Ectodermal cell (in vitro differentiated cells): ENCODE measurements at regions not wholly inside any gene's neighbourhood (a gene's known extent, or its start where the extent isn't known, plus 50 kb on each side); places are given as distances from the start of the nearest gene placed in this dataset.

Source experiments
- H3K27ac ChIP-seq: 2 replicates; pipeline ENCODE4 v1.7.0; 2013; ENCODE audit warnings: mild to moderate bottlenecking, low read depth, low read length; ENCODE audit not compliant: insufficient read depth, poor library complexity, severe bottlenecking
- H3K27me3 ChIP-seq: 2 replicates; pipeline ENCODE4 v1.7.0; 2013; ENCODE audit warnings: mild to moderate bottlenecking, low read length; ENCODE audit not compliant: insufficient read depth, control insufficient read depth, poor library complexity, severe bottlenecking
- H3K36me3 ChIP-seq: one replicate; pipeline ENCODE4 v1.7.0; 2013; ENCODE audit warnings: low read length; ENCODE audit not compliant: control insufficient read depth, insufficient read depth
- H3K4me1 ChIP-seq: one replicate; pipeline ENCODE4 v1.7.0; 2013; ENCODE audit warnings: low read length; ENCODE audit not compliant: control insufficient read depth, insufficient read depth
- H3K4me3 ChIP-seq: 2 replicates; pipeline ENCODE4 v1.7.0; 2013; ENCODE audit warnings: low read depth, low read length, control low read depth; ENCODE audit not compliant: insufficient read depth
- H3K9me3 ChIP-seq: 2 replicates; pipeline ENCODE4 v1.7.0; 2013; ENCODE audit warnings: mild to moderate bottlenecking, low read length, moderate library complexity; ENCODE audit not compliant: control insufficient read depth
- WGBS, 2 experiments: methylation state at CpG; one replicate each; pipeline ENCODE4 v1.1.7; 2013; ENCODE audit warnings: missing lambda C conversion rate in 2 of 2; 5-methylcytosine and 5-hydroxymethylcytosine counted together

DNA sequence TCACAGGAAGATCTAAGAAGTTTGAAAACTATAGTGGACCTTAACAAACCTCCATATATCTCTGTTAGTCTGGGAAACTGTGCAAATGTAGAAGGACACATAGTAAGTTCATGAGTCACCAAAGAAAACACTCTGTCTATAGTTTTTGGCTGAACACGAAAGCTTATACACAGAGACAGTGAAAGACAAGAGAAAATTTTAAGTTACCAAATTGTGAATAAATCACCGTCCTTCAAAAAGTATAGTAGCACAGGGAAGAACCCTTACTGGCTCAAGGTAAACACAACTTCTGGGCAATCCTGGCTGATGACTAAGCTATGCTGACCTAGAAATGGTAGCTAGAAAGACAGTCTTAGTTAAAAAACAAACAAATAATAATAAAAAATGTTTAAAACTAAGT, 1057.9 kb downstream of the AMY1C start:
- H3K27me3 ChIP-seq = no peaks in the 10 kb centered on the region
- WGBS, 2 experiments = 70 to 88% methylated on average over 2 of the region's 2 CpGs

DNA sequence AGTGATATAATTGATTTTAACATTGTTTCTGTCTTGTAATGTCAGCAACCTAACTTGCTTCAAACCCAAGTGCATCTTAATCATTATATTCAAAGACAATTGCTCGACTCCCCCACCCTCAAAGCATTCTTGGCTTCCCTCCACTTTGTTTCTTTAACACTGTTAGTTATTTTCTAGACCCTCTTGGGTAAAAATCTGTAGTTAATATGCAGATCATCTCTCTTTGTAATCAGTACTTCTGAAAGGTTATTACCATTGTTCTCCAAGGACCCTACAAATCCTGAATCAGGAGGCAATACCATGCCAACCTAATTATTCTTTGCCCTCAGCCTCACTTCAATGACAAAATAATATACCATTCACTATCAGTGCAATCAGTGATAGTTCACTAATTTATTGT, 1075.7 kb downstream of the AMY1C start:
- WGBS, 2 experiments = 92% methylated on average over 1 of the region's 1 CpG; no CpG with 5 or more reads in 1 of the 2 experiments
- Histone ChIP-seq H3K9me3 (no peaks in the 10 kb centered on the region), H3K27ac (no peak overlapping the region), H3K36me3 (no peaks in the 10 kb centered on the region), H3K27me3 (no peaks in the 10 kb centered on the region), H3K4me1 (no peaks in the 10 kb centered on the region), H3K4me3 (no peak overlapping the region)

More for the DNA sequence above, 1057.9 kb downstream of the AMY1C start:
- Histone ChIP-seq H3K4me1 (no peaks in the 10 kb centered on the region), H3K4me3 (no peak overlapping the region), H3K36me3 (no peaks in the 10 kb centered on the region), H3K27ac (no peak overlapping the region), H3K9me3 (no peaks in the 10 kb centered on the region)

DNA sequence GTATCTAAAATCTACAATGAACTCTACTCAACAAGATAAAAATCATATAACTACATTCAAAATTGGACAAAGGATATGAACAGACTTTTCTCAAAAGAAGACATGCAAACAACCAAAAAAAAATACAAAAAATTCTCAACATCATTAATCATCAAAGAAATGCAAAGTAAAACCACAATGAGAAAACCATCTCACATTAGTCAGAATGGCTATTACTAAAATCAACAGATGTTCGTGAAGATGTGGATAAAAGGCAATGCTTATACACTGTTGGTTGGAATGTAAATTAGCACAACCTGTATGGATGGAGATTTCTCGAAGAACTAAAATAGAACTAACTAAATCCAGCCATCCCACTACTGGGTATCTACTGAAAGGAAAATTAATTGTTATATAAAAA, 1080.8 kb downstream of the AMY1C start:
- Histone ChIP-seq H3K9me3 (no peaks in the 10 kb centered on the region), H3K4me1 (no peaks in the 10 kb centered on the region), H3K27ac (no peak overlapping the region), H3K27me3 (no peaks in the 10 kb centered on the region), H3K4me3 (no peak overlapping the region), H3K36me3 (no peaks in the 10 kb centered on the region)
- WGBS, 2 experiments = no CpG with 5 or more reads among the region's 2 CpGs

DNA sequence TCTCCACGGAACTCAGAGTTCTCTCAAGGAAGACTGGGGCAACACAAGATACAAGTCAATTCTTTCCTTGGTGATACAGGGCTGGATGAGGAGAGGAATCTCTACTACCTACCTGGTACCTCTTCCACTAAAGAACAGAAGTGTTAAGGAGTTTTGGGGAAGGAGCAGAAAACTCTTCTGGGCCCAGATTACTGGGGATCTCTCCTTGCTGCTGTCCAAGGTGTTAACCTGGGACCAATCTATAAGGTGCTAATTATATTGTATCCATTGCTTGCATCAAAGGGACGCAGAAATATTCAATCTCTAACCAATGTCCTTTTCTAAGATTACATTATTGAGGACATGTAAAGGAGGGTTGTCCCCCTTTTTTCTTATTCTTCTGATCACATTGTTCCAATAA, 1102.5 kb downstream of the AMY1C start:
- Histone ChIP-seq H3K4me1 (no peaks in the 10 kb centered on the region), H3K27me3 (no peaks in the 10 kb centered on the region), H3K9me3 (no peaks in the 10 kb centered on the region), H3K36me3 (no peaks in the 10 kb centered on the region), H3K4me3 (no peak overlapping the region), H3K27ac (no peak overlapping the region)
- 95 to 100% methylated on average over 1 to 2 of the region's 2 CpGs for WGBS, 2 experiments

DNA sequence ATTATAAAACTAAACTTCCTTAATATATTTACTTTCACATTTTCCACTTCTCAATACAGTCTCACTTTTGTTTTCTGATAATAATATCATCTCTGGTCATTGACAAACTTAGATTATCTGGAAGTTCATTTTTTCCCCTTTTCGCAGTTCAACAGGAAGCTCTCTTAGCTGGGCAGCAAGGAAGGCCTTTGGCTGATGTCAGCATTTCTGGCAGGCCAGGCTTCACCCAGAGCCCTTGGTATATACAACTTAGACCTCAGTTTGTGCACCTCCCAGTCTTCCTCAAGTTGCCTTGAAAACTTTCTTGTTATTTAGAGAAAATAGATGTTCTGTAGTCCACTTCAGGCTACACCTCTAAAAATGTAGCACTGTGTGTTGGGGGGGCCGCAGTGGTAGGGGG, 1103.6 kb downstream of the AMY1C start:
- WGBS, 2 experiments = 97 to 98% methylated on average over 2 of the region's 2 CpGs

DNA sequence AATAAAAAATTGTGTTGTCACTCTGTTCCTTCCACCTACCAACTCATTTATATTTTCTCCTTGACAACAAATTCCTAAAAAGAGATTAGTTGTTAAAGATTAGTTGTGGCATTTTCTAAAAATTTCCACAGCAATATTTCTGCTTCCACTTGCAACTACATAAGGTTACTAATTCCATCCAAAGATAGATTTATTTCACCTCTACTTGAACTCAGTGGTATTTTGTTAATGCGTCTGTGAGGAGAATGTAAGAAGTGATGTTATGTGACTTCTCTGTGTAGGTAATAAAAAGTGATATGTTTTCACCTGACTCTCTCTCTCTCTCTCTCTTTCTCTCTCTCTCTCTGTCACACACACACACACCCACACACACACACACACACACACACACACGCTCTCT, 1104.8 kb downstream of the AMY1C start:
- H3K27me3 ChIP-seq = no peaks in the 10 kb centered on the region
- H3K27ac ChIP-seq = no peak overlapping the region
- no peaks in the 10 kb centered on the region for H3K36me3 ChIP-seq
- H3K9me3 ChIP-seq = no peaks in the 10 kb centered on the region
- H3K4me3 ChIP-seq = no peak overlapping the region
- no peaks in the 10 kb centered on the region for H3K4me1 ChIP-seq
- WGBS, 2 experiments = no CpG with 5 or more reads among the region's 2 CpGs

More for the DNA sequence above, 1103.6 kb downstream of the AMY1C start:
- Histone ChIP-seq H3K4me3 (no peak overlapping the region), H3K27ac (no peak overlapping the region), H3K9me3 (no peaks in the 10 kb centered on the region), H3K4me1 (no peaks in the 10 kb centered on the region), H3K27me3 (no peaks in the 10 kb centered on the region), H3K36me3 (no peaks in the 10 kb centered on the region)

DNA sequence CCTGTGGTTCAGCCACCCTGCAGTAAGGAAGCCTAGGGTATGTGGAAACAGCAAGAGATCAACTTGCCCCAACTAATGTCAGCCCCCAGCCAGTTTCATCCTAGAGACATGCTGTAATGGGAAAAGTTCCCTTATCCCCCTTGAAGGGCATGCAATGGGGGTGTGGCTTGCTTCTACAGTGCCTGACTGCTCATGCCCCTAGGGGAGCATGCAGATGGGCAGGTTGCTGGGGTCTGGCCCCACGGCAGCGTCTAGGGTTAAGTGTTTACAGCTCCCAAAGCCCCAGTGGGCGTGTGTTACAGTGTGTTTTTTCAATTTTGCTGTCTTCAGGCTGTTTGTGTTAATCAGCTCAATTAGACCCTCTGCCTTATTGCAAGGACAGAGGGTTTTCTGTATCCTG, 1105.9 kb downstream of the AMY1C start:
- Histone ChIP-seq H3K27ac (no peak overlapping the region), H3K27me3 (no peaks in the 10 kb centered on the region), H3K36me3 (no peaks in the 10 kb centered on the region), H3K9me3 (no peaks in the 10 kb centered on the region), H3K4me3 (no peak overlapping the region), H3K4me1 (no peaks in the 10 kb centered on the region)
- 76 to 80% methylated on average over 3 of the region's 3 CpGs for WGBS, 2 experiments

DNA sequence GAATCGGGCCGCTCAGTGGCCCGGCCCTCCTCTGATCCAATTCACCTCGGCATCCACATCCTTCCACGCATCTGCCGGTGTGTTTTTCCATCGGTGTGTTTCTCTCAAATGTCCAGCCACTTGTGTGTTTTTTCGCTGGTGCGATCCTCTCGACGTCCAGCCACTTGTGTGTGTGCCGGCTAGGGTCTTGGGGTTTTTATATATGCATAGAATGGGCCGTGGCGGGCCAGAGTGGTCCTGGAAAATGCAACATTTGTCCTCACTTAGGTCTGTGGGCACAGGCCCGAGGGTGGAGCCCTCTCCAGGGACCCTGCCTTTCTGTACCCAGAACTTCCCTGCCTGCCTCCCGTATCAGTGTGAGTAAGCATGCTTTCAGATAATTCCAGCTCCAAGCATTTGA, 1106.4 kb downstream of the AMY1C start:
- no peaks in the 10 kb centered on the region for H3K9me3 ChIP-seq
- H3K27ac ChIP-seq = no peak overlapping the region
- no peak overlapping the region for H3K4me3 ChIP-seq
- H3K36me3 ChIP-seq = no peaks in the 10 kb centered on the region
- no peaks in the 10 kb centered on the region for H3K27me3 ChIP-seq
- no peaks in the 10 kb centered on the region for H3K4me1 ChIP-seq
- 95 to 96% methylated on average over 16 of the region's 16 CpGs for WGBS, 2 experiments

DNA sequence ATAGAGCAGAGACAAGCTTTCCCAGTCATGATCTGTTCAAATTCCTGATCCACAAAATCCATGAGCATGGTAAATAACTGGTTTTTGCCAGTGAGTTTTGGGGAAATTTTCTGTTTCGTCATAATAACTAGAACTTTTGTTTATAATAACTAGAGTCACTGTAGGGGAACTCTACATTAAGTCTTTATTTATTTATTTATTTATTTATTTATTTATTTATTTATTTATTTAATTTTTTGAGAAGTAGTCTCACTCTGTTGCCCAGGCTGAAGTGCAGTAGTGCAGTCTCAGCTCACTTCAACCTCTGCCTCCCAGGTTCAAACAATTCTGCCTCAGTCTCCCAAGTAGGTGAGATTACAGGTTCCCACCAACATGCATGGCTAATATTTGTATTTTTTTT, 1106.8 kb downstream of the AMY1C start:
- H3K27ac ChIP-seq = no peak overlapping the region
- H3K4me3 ChIP-seq = no peak overlapping the region
- H3K9me3 ChIP-seq = no peaks in the 10 kb centered on the region
- H3K27me3 ChIP-seq = no peaks in the 10 kb centered on the region
- H3K4me1 ChIP-seq = no peaks in the 10 kb centered on the region
- H3K36me3 ChIP-seq = no peaks in the 10 kb centered on the region
- no CpG with 5 or more reads among the region's 1 CpG for WGBS, 2 experiments

DNA sequence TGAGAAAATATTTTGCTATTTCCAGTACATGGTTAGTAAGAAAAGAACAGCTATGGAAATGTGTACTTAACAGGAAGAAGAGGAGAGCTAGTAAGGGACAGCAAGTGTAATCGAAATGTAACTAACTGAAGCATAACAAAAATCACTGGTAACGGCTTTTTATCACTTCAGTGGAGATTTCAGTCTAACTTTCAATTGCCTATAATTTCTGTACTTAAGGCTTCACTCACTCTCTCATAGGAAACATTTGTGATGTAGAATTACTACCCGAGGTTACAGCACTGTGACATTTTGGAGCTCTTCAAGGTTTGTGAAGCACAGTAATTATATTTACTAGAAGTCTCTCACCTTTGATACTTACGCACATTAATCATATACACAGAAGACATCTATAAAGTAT, 1119.1 kb downstream of the AMY1C start:
- no peaks in the 10 kb centered on the region for H3K4me1 ChIP-seq
- 82 to 94% methylated on average over 3 of the region's 4 CpGs for WGBS, 2 experiments
- no peaks in the 10 kb centered on the region for H3K9me3 ChIP-seq
- H3K36me3 ChIP-seq = no peaks in the 10 kb centered on the region
- H3K27me3 ChIP-seq = no peaks in the 10 kb centered on the region
- H3K4me3 ChIP-seq = no peak overlapping the region
- H3K27ac ChIP-seq = no peak overlapping the region

DNA sequence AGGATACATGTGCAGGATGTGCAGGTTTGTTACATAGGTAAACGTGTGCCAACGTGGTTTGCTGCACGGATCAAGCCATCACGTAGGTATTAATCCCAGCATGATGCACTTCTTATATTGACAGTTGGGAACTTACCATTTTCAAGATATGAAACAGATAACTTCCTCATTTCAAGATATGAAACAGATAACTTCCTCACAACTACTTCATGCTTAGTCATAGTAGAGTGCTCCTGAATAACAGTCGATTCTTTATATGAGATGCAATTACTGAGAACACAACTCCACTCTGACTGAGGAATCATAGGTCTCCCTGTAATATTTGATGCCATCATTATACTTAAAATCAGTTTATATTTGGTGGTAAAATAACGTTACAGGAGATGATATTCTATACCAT, 1124.3 kb downstream of the AMY1C start:
- Histone ChIP-seq H3K36me3 (no peaks in the 10 kb centered on the region), H3K27me3 (no peaks in the 10 kb centered on the region), H3K9me3 (no peaks in the 10 kb centered on the region), H3K4me1 (no peaks in the 10 kb centered on the region), H3K4me3 (no peak overlapping the region), H3K27ac (no peak overlapping the region)
- WGBS, 2 experiments = 83 to 92% methylated on average over 5 to 6 of the region's 6 CpGs
